Germinal center (tissue), 1 donor: ENCODE measurements at regions not wholly inside any gene's neighbourhood (a gene's known extent, or its start where the extent isn't known, plus 50 kb on each side); places are given as distances from the start of the nearest gene placed in this dataset.

Experiments
- DNase-seq: peaks from one replicate; pipeline ENCODE4 v3.0.0; 2012; ENCODE audit warnings: mixed read lengths, low spot score

DNA sequence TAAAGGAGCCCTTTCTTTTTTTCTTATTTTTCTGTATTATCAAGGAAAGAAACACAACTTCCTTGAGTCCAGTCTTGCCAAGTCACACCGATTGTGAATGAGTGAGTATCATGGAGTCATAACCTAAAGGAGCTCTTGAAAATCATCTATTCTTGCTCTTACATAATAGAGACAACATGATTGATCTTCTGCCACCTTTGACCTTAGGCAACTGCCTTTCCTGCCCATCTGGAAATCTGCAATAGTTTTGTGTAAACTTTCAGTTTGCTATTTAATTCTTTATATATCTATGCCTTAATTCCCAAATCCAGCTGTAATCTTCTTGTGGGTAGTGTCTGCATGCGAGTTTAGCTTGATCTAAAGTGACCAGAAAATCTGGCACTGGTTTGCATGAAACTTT is 149.9 kb upstream of the FST start:
- no peak for DNase-seq

DNA sequence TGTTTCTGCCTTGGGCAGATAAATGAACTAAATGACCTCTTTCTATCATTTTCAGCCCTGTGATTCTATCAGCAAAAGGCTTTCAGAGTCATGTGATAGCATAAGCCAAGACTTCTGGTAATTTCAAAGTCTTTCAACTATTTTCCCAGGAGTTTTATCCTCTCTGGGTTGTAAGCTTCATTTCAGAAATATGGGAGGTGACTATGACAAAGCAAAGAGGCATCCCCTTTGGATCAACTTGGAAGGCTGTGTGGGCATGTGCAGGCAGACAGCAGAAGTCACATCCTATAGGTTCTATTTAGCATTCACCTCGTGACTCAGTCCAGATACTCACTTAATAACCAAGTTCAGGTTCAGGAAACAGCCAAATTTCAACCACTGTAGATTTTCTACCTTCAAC is 149.0 kb upstream of the FST start:
- DNase-seq: no peak

DNA sequence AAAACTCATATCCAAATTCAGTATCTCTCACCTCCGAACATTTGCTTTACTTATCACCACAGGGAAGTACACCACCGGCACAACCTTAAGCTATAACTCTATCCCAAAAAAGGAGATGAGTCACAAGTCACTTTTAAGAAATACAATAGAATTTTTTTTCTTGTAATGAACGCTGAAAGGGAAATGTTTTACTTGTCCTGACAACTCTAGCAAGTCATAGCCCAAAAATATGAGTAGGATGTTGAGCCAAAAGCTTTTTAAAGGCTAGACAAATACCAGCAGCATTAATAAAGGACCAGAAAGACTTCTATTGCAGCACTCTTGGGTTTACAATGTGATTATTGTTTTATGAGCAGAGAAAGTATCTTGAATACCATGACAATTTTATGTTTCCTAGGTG is 147.3 kb upstream of the FST start:
- no peak for DNase-seq

DNA sequence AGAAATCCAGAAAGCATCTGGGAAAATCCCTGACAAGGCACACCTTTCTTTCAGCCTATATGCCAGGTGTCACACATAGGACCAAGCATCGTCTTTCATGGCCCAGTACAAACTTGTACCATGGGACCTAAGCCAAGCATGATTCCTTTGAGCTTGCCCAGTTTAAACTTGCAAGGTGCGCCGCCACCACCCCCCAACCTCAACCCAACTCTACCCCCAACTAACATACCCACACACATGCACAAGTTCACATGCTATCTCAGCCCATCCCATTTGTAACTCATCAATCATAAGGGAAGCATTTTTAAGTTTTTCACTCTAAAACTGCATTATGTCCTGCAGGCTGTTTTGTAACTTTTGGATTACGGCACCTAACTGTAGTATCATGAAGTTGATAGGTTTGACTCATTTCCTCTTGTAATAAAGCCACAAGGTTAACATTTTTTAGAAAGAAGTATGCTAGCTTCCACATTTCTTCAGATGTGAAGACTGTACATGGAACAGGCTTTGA is 145.9 kb upstream of the FST start:
- no peak for DNase-seq

DNA sequence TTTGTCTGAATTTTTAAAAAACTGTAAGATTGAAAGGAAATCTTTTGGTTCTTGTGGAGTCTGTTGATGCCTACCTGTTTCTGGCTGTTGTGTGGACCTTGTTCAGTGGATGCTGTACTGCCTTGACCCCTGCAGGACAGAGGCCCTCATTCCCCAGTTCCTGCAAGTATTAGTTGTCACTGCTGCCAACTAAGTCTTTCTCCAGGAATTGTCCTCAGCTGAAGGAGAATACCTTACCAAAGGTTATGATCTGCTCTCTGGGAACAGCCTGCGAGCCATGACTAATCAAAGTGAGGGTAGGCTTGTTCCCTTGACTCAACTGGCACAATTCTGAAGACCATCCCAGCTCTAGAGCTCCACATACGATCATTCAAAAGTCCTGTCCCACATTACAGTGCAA is 145.3 kb upstream of the FST start:
- no peak for DNase-seq

DNA sequence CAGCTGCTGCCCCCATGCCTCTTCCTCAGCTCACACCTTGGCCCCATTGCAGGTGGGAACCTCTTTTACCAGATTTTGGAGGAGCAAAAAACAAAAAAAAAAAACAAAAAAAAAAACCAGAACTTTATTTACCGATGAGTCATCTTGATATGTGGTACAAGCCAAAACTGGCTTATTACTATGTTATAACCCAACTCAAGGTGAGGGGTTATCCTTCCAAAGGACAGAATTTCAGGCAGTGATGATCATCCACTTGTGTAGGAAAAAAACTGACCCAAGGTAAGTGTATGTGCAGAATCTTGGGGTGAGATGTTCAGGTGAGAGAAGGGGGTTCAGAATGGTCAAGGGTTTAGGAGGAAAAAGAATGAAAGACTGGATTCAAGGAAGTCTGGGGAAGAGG is 142.6 kb upstream of the FST start:
- DNase-seq: no peak

DNA sequence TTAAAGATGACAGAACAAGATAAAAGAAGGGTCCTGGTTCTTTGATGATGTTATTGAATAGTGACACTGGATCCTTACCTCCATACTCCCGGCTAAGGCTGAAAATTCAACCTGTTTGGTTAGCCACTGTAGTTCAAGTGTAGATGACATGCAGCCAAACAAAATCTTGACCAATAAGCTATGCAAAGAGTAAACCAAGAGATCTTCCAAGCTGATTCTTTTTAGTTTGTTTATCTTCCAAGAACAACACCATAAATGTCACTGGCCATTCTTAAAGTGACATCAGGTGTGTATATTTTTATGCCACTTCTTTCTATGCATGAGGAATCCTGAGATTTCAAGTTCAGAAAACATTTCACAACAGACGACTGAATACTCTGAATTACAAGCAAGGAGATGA is 141.5 kb upstream of the FST start:
- no peak for DNase-seq

DNA sequence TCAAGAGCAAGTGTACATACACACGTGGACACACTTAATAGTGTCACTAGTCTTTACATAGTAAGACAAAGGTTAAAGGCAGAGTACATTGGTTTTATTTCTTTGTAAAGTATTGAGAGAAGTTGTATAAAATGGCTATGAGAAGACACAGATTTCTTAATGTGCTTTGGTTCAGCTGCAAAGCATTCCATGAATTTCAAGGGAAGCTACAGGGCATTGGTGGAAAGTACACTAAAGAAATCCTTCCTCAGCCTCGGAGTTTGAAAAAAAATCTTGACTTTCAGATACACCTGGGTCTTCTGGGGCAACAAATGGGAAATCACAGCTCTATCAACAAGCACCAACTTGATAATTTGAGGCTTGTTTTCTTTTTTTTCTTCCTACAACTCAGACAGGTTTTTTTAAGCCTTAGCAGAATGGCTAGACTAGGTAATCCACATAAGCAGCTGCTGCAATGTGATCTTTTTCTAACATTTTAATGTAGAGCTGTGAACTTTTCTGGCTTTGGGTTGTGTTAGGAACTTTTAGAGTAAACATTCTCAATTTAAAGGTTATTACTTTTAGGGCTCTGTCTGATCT is 140.4 kb upstream of the FST start:
- DNase-seq: no peak

DNA sequence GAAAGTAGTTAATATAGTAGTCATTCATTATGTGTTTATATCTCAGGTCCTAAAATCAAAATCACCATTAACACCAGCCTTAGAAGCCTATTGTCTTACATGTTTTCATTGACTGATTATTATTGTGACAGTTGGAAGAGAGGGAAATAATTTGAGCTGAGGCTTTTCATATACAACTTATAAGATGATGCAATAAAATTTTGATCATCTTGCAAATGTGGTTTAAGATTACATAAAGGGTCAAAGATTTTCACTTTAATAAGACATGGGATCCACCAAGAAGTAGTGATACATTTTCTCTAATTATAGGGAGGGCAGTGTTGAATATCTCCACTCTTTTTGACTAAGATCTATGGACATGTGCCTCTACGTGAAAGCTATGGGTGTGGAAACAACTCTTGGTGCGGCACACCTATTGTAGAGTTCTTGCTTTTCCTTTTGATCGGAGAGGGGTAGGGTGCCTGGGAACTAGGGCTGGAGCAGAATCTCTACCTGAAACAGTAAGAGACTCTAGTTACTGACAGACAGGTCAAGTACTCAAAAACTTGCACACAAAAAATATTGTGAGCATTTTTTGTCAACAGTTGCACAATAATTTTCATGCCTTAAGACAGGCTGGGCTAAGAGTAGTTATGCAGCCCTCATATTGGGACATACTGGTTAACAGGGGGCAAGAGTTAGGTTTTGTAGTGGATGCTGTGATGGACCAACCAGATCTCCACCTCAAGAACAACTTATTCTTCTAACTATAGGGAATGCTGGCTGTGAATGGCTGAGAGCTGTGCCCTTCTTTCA is 139.3 kb upstream of the FST start:
- no peak for DNase-seq

DNA sequence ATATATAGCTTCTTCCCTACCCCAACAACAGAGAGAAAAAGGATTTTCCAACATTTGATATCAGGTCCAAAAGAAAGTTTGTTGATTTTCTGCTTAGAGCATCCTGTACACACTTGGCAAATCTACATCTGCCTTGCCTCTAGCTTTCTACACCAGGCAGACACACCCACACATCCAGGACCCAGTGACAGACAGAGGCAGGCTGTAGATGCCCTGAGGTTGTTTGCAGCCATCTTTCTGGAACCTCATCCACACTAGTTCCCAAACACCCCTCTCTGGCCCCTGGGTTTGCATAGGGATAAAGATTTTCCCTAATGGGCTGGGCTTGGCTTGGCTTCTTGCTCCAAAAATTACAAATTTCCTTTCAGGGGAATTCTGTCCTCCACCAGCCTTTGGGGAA is 138.2 kb upstream of the FST start:
- no peak for DNase-seq

DNA sequence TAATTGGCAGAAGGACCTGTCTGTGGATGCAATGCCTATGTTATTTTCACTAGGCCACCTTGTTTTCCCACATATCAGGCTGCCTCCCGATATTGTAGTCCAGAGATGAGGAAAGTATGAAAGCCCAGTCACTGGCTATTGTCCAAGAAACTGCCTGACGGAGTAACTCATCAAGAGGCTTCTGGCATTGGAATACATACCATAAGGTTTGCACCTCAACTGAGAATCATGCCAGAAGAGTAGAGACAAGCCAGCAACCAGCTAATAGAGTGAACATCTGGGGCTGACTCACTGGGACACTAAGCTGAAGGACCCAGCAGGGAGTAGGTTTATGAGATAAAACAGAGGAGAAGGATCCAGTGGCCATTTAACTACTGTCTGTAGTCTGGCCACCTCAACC is 137.2 kb upstream of the FST start:
- DNase-seq: no peak

DNA sequence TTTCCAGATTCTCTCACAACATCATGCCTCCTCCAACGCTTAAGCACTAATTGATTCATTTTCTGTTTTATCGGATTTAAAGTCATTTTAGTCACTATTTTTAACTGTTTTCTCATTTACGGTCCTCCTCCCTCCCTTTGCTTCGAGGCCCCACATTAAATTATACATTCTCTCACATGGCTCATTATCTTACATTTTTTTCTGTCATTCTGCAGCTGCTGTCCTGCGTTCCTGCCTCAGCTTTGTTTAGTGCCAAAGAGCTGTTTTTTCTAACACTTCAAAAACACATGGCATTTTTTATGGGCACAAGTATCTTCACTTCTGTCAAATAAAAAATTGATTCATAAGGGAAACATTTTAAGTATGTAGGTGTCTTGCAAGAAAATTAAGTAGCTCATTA is 130.1 kb upstream of the FST start:
- DNase-seq: no peak

DNA sequence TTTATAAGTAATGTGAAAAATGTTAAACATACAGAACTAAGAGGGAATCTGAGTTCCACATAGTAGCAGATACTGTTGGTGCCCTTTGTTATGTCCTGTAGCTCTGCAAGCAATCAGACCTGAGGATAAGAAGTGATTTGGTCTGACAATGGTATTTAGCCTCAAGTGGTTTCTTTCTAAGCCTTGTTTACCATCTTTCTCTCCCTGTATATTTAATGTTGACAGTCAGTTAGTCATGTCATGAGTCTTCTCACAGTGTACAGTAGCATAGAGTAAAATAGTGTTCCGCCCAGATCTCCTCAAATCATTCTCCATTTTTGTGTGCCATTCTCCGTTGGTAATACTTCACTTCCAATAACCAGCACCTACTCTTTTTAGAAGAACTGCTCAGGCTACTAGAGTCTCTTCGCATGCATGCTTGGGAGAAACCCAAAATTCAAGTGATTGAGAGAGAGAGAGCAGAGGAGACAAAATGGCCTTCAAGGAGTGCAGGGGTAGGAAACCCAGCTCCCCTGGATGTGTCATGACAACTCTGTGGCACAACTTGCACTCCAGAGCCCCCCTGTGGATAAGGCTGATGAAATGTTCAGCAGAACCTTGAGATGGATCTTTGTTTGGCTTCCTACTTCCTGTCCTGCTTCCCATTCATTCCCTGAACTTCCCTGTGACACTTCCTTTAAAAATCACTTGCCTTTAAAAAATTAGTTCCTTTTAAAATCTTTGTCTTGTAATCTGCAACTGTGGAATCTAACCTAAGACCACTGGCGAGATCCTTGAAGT is 129.2 kb upstream of the FST start:
- DNase-seq: no peak

DNA sequence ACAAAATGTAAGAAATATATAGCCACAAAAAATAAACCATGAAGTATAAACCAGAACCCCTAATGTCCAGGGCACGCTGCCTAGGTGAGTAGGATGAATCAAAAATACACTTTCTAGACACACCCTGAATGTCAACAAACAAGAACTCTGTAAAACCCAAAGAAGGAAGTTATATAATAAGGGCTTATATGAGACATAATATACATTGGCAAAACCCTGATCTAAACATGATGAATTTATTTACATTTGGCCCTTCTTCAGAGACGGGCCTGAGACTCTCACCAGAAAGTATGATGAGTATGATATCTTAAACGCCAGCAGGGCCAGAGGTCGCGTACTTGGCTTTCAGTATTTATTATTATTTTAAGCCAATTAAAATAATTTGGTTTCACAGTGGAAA is 125.1 kb upstream of the FST start:
- no peak for DNase-seq

DNA sequence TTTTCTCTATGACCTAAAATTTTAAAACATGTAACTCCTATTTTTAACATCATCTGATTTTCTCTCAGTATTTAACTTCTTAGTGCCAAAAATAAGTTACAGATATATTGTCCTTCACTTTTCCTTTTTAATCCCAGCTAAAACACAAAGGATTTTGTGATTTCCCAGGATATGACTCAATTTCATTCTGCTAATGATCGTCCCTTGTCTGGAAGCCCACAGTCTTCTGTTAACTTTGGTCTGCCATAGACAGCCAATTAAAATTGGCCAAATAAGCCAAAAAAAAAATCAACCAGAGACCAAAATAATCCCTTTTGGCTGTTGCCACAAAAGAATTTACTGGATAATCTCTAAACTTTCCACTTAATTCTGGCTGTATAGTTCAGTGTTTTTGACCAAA is 124.5 kb upstream of the FST start:
- DNase-seq: no peak

DNA sequence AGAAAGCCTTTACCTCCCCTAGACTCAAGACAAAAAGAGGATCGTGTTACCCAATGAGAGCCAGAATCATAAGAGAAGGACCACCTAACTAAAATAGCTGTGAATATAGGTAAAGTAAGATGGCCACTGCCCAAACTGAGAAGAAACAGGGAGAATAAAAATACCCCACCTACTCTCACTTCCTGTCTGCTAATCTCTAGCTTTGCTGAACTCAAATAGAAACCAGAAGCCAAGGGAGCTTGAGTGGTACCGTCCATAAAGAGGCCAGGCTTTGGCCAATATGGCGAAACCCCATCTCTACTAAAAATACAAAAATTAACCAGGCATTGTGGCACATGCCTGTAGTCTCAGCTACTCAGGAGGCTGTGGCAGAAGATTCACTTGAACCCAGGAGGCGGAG is 123.0 kb upstream of the FST start:
- DNase-seq: no peak

DNA sequence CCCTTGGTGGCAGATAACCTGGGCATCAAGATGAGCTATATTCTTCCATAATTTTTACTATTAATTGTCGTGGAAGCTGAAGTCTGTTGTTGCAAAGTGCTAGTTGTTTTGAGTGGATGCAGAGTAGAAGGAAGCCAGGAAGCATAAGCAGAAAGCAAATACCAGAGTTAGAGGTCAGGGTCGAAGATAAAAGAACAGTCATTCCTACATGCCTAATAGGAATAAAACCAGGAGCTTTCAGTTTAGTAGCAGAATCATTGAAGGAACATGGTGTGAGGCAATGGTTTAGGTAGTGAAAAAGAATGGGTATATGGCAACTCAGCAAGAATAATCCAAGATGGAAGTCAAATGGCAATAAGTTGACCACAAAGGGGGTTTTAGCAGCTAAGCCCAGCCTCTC is 121.6 kb upstream of the FST start:
- no peak for DNase-seq

DNA sequence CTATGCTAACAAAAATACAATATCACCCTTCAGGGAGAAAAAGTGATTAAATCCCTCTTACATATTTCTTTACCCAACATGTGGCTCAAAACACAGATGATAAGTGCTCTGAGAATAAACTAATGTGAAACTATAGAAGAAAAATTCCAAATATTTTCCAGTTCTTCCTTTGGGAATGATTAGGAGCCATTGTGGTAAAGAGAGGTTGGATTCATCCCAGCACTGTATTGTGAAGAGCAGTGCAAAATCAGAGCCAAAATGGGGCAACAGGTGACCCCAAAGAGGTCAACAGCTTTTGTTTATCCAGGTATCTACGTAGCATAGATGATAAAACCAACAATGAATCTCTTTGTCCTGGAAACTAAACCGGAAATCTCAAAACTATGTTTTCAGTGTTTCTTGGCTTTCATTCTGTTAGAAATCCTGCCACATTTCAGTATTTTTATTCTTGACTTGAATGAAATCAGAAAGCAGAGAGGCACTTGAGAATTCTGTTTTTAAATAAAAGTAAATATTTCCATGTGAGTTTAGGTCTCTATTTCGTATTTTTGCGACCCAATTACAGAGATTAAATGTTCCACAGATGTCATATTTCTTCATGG is 120.4 kb upstream of the FST start:
- DNase-seq: no peak

DNA sequence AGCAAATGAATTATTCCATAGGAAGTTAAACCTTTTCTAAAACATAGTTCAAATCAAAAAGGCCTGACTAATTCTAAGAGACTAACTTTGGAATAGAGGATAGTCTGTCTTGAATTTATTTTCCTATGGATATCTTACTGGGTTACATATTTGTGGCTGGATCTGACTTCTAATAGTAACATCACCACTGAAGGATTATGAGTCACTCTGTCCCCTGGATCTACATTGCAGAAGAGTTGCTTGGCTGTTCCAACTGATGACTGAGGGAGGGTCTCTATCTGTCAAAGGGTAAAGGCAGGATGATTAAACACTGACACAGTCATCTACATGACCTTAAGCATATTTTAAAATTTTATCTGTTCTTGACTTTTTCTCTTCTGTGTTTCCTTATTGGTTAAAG is 119.6 kb upstream of the FST start:
- DNase-seq: no peak

DNA sequence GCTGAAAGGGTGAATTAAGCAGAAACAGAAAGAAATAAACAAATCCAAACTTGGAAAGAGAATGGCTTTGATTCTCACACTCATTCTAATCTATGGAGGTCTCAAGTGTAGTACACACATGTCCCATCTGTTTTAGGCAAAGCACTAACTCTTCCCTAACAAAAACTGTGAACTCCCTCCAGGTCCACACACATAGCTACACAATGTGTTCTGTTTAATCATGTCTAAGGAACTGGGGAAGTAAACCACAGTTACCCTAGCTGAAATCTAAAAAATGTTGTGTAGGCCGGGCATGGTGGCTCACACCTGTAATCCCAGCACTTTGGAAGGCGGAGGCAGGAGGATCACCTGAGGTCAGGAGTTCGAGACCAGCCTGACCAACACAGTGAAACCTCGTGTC is 118.7 kb upstream of the FST start:
- no peak for DNase-seq

DNA sequence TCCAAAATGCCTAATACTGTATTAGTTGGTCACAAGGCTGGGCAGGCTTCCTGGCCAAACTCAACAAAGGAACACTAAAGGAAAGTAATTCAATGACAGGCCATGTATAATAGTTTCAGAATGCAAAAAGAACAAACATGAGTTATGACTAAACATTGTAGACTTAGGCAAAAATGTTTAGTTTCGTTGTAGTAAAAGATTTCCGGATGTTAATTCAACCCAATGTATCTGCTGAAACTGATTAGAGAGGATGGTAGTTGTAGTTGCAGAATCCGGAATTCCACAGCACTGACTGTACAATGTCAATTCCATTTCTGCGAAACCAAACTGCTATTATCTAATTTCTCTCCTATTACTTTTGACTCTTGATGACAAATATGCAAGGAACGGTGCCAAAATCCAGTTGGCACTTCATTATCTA is 117.9 kb upstream of the FST start:
- no peak for DNase-seq

DNA sequence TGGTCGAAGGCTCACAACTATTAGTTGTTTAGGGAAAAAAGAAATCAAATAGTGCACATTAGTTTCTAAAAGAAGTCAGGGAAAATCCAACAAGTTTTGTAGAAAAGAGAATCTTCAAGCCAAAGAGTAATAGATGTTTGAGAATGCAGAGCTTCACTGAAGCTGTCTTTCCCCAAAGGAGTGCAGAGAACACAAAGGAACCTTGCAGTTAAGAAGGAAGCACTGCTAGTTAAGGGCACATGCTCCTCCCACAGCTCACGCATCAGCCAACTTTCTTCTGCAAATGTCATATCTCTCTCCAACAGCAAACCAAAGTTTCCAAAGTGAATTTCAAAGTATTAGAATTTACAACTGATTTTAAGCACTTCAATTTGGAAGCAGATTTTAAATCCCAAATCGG is 116.4 kb upstream of the FST start:
- DNase-seq: no peak

DNA sequence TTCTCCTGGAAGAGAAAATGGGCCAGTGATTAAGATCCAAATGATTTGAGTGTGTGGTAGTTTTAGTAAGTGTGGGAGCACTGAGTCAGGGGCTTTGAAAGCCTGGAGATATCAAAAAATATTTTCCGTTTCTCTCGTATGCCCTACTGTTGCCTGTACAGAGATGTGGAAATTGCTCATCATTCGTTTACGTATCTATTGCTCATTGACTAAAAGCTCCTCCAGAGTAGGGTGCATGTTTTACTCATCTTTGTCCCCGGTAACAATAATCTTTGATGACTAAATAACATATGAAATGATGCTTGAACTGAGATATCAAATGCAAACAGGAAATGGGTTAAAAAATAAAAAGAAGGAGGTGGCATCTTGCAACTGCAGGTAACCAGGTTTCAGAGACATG is 114.2 kb upstream of the FST start:
- DNase-seq: no peak
